Breast epithelium (tissue), 4 donors: ENCODE measurements at regions not wholly inside any gene's neighbourhood (a gene's known extent, or its start where the extent isn't known, plus 50 kb on each side); places are given as distances from the start of the nearest gene placed in this dataset.
A peak's percentile ranks its signal among the peaks of the same experiment; 100 is the strongest.

ENCODE experiments used
- DNase-seq, 2 donors: peaks; one replicate each; pipeline ENCODE4 v3.0.0-alpha.2; 2019; ENCODE audit warnings: low spot score in 2 of 2
- H3K27ac ChIP-seq, 2 donors: fragments of 200-600 bp; sonication (generic) in 1 of 2; one replicate each; pipeline ENCODE4 v1.5.1; 2016 to 2019; ENCODE audit warnings: mild to moderate bottlenecking in 1 of 2
- H3K27me3 ChIP-seq, 2 donors: fragments of 200-600 bp; sonication (generic) in 1 of 2; one replicate each; pipeline versions ENCODE4 v1.5.1 to v1.6.0; 2017 to 2019; ENCODE audit warnings: control low read depth in 1 of 2, mild to moderate bottlenecking in 1 of 2
- H3K36me3 ChIP-seq: fragments of 200-600 bp; one replicate; pipeline ENCODE4 v1.5.1; 2019
- H3K4me1 ChIP-seq, 2 donors: fragments of 200-600 bp; sonication (generic); one replicate each; pipeline ENCODE4 v1.5.1; 2016 to 2019; ENCODE audit warnings: control low read depth in 1 of 2
- H3K4me3 ChIP-seq, 3 donors: fragments of 200-600 bp; sonication (generic); 1 replicate in 2 of 3; 2 replicates in 1 of 3; pipeline ENCODE4 v1.5.1; 2016 to 2019; ENCODE audit warnings: mild to moderate bottlenecking in 3 of 3, moderate library complexity in 2 of 3
- H3K9me3 ChIP-seq, 2 donors: fragments of 200-600 bp; sonication (generic) in 1 of 2; one replicate each; pipeline ENCODE4 v1.5.1; 2016 to 2019; ENCODE audit warnings: control low read depth in 1 of 2
- POLR2A ChIP-seq: fragments of 450-650 bp; IDR thresholded peaks from one replicate; pipeline ENCODE4 v1.6.1; 2016; ENCODE audit warnings: antibody characterized with exemption, mild to moderate bottlenecking, moderate library complexity
- POLR2AphosphoS5 ChIP-seq, 3 donors: sonication (generic); formaldehyde crosslinking; IDR thresholded peaks; one replicate each; pipeline ENCODE4 v1.6.1; 2017; ENCODE audit warnings: antibody characterized with exemption in 3 of 3
- intact Hi-C: fragments of 100-400 bp; cut with DNase I; formaldehyde crosslinking; loops from one replicate; pipeline ENCODE4 v1.15.1; 2023; ENCODE audit warnings: low total_unique reads
- TF ChIP-seq, protein P1 (sequence below), 3 donors: fragments of 450-650 bp; IDR thresholded peaks; one replicate each; pipeline ENCODE4 v1.5.1; 2016 to 2017; ENCODE audit warnings: antibody characterized with exemption in 3 of 3, mild to moderate bottlenecking in 3 of 3, moderate library complexity in 3 of 3

- peak in 1 of 2 donors; percentile 48 for DNase-seq
- Histone ChIP-seq H3K4me3 (peak overlapping the region in 1 of 3 donors; percentile 13), H3K9me3 (peaks cover 0 to 5% of the 10 kb centered on the region in 2 donors), H3K4me1 (no peaks in the 10 kb centered on the region), H3K27me3 (peaks cover 0 to 60% of the 10 kb centered on the region in 2 donors), H3K27ac (no peak overlapping the region), H3K36me3 (no peaks in the 10 kb centered on the region)
- TF ChIP-seq POLR2AphosphoS5 (IDR thresholded peaks at IDR 0.05) = no peak
- no peak for TF ChIP-seq POLR2A
- TF ChIP-seq, protein P1, sequence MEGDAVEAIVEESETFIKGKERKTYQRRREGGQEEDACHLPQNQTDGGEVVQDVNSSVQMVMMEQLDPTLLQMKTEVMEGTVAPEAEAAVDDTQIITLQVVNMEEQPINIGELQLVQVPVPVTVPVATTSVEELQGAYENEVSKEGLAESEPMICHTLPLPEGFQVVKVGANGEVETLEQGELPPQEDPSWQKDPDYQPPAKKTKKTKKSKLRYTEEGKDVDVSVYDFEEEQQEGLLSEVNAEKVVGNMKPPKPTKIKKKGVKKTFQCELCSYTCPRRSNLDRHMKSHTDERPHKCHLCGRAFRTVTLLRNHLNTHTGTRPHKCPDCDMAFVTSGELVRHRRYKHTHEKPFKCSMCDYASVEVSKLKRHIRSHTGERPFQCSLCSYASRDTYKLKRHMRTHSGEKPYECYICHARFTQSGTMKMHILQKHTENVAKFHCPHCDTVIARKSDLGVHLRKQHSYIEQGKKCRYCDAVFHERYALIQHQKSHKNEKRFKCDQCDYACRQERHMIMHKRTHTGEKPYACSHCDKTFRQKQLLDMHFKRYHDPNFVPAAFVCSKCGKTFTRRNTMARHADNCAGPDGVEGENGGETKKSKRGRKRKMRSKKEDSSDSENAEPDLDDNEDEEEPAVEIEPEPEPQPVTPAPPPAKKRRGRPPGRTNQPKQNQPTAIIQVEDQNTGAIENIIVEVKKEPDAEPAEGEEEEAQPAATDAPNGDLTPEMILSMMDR (IDR thresholded peaks at IDR 0.05) = no peak
- intact Hi-C loops = no loop called here
These were observed 66.0 kb upstream of the NKX1-1 start for GRCh38 chr4:1472148-1472797.

DNA sequence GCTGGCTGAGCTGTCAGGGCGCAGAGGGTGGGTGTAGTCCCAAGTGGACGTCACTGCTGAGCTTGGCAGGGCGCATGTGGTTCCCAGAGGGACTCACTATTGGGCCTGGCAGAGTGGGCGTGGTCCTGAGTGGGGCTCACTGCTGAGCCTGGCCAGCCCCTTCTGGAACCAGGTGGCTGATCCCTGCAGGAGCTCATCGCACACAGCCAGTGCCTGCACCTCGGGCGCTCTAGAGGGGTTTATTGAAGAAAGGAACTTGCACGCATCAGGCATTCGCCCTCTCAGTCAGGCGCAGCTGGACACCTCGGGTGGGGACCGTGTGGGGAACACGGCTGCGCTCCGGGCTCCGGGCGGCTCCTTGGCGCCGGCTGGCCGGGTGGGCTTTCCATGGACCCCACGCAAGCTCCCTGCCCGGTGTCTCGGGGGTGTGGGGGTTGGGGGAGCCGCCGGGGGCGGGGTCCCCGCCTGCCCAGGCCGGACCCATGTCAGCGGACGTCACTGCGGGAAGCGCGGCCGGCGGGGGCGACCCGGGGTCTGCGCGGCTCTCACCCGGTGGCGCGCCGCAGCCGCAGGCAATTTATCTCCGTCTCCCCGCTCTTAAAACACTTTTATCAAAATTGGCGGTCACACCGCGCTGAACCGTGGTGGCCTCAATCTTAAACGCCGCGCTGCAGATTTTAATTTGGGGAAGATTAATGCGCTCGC lies 65.4 kb upstream of the NKX1-1 start:
- Histone ChIP-seq H3K27me3 (peaks cover 0 to 63% of the 10 kb centered on the region in 2 donors), H3K36me3 (no peaks in the 10 kb centered on the region), H3K27ac (no peak overlapping the region), H3K4me3 (peak overlapping the region in 1 of 3 donors; percentile 13), H3K4me1 (no peaks in the 10 kb centered on the region), H3K9me3 (peaks cover 0 to 5% of the 10 kb centered on the region in 2 donors)
- TF ChIP-seq, protein P1 (IDR thresholded peaks at IDR 0.05) = no peak
- TF ChIP-seq POLR2A = no peak
- TF ChIP-seq POLR2AphosphoS5 (IDR thresholded peaks at IDR 0.05) = no peak
- intact Hi-C loops = no loop called here
- DNase-seq = peak in 1 of 2 donors; percentile 22

- peak in 1 of 2 donors; percentile 42 for DNase-seq
- Histone ChIP-seq H3K36me3 (no peaks in the 10 kb centered on the region), H3K27ac (no peak overlapping the region), H3K4me3 (no peak overlapping the region), H3K4me1 (no peaks in the 10 kb centered on the region), H3K9me3 (peaks cover 0 to 5% of the 10 kb centered on the region in 2 donors), H3K27me3 (peaks cover 0 to 68% of the 10 kb centered on the region in 2 donors)
- no peak for TF ChIP-seq POLR2A
- TF ChIP-seq, protein P1 (IDR thresholded peaks at IDR 0.05) = no peak
- no peak for TF ChIP-seq POLR2AphosphoS5 (IDR thresholded peaks at IDR 0.05)
- intact Hi-C loops = no loop called here
These were observed 64.7 kb upstream of the NKX1-1 start for GRCh38 chr4:1470816-1471442.

DNA sequence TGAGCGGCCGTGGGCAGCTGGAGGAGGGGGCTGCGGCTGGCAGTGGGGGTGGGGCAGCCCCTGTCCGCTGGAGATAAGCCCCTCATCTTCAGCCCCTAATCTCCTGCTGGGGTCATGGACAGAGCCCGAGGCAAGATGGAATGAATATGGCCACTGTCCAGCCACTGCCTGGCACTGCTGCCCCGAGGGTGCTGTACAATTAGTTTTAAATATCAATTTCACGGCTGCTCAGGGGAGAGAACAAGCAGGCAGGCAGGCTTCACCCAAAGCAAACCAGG lies 64.1 kb upstream of the NKX1-1 start:
- H3K27me3 ChIP-seq = peaks cover 0 to 74% of the 10 kb centered on the region in 2 donors

More for the DNA sequence above, 64.1 kb upstream of the NKX1-1 start:
- Histone ChIP-seq H3K27ac (no peak overlapping the region), H3K9me3 (peaks cover 0 to 5% of the 10 kb centered on the region in 2 donors), H3K4me1 (no peaks in the 10 kb centered on the region), H3K4me3 (no peak overlapping the region), H3K36me3 (no peaks in the 10 kb centered on the region)
- no peak for DNase-seq
- TF ChIP-seq, protein P1 (IDR thresholded peaks at IDR 0.05) = no peak
- TF ChIP-seq POLR2AphosphoS5 (IDR thresholded peaks at IDR 0.05) = no peak
- no peak for TF ChIP-seq POLR2A
- intact Hi-C loops = no loop called here
